Mucosa of descending colon (tissue), 3 donors: ENCODE measurements at regions not wholly inside any gene's neighbourhood (a gene's known extent, or its start where the extent isn't known, plus 50 kb on each side); places are given as distances from the start of the nearest gene placed in this dataset.

ENCODE experiments used
- ATAC-seq: fragments of 200-7000 bp; cut with Tn5 transposase; one replicate; pipeline ENCODE4 v1.9.1; 2020; ENCODE audit warnings: mild to moderate bottlenecking, moderate library complexity
- DNase-seq, 3 donors: peaks; one replicate each; pipeline ENCODE4 v3.0.0-alpha.2; 2020
- H3K36me3 ChIP-seq: fragments of 200-600 bp; one replicate; pipeline ENCODE4 v1.8.0; 2021; ENCODE audit warnings: low read depth, mild to moderate bottlenecking
- H3K4me1 ChIP-seq: fragments of 200-600 bp; one replicate; pipeline ENCODE4 v1.8.0; 2021; ENCODE audit warnings: low read depth, mild to moderate bottlenecking
- H3K4me3 ChIP-seq: fragments of 200-600 bp; one replicate; pipeline ENCODE4 v1.8.0; 2021; ENCODE audit warnings: mild to moderate bottlenecking
- H3K9me3 ChIP-seq: fragments of 200-600 bp; one replicate; pipeline ENCODE4 v1.8.0; 2021; ENCODE audit warnings: mild to moderate bottlenecking
- intact Hi-C, 2 donors: fragments of 100-400 bp; cut with DNase I in 1 of 2; cut with micrococcal nuclease in 1 of 2; formaldehyde crosslinking; loops; one replicate each; pipeline versions ENCODE4 v1.11.0 to v1.11.1; 2022; cut with DNase I, micrococcal nuclease
- TF ChIP-seq, protein P1 (sequence below): fragments of 200-600 bp; IDR thresholded peaks from one replicate; pipeline ENCODE4 v1.8.0; 2022; ENCODE audit warnings: antibody characterized with exemption, mild to moderate bottlenecking
- donor health status: DM: no; HTN: no; CAD: no; lungs with moderate emphysema.
- donor health status: DM: no; HTN: no; CAD: no.
- donor health status: DM: no; HTN: yes; CAD: no.

DNA sequence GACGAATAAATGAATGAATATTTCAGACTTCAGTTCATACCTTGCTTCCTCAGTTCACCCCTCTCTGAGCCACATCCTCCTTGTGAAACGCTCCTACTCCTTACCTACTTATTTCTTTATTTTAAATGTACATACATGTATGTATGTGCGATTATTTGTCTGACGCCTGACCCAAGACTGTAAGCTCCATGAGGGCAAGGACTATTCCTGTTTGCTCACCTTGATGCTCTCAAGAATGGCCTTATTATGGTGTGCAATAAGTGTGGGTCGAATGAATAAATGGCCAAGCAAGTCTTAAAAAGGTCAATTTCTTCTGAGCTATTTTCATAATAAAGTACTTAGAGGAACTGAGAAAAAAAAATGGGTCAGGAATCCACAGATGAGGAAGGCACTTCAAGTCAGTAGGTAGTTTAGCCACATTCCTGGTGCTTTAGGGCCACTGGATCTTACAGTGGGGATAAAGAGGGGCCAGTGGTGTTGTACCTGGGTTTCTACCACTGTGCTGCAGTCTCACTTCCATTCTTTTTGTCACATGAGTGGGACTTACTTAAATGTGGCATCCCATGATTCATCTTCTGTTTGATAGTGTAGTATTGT is 74.7 kb downstream of the SDC1 start:
- ATAC-seq, result no peak

DNA sequence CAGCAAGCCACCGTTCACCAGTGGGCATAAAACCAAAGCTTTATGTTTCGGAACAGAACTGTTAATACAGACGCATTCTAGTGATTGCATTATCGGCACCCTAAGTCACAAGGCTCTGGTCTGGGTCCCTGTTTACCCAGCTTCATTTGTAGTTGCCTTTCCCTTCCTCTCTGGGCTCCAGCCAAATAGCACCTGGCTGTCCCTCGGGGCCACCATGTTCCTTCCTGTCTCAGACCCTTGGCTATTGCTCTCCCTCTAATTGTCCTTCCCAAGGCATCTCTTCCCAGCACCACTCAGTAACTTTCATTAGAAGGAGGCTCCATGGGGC is 75.3 kb downstream of the SDC1 start:
- no peak for ATAC-seq
- TF ChIP-seq, protein P1, sequence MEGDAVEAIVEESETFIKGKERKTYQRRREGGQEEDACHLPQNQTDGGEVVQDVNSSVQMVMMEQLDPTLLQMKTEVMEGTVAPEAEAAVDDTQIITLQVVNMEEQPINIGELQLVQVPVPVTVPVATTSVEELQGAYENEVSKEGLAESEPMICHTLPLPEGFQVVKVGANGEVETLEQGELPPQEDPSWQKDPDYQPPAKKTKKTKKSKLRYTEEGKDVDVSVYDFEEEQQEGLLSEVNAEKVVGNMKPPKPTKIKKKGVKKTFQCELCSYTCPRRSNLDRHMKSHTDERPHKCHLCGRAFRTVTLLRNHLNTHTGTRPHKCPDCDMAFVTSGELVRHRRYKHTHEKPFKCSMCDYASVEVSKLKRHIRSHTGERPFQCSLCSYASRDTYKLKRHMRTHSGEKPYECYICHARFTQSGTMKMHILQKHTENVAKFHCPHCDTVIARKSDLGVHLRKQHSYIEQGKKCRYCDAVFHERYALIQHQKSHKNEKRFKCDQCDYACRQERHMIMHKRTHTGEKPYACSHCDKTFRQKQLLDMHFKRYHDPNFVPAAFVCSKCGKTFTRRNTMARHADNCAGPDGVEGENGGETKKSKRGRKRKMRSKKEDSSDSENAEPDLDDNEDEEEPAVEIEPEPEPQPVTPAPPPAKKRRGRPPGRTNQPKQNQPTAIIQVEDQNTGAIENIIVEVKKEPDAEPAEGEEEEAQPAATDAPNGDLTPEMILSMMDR, result no peak
- H3K4me3 ChIP-seq, result no peak overlapping the region
- no peaks in the 10 kb centered on the region for H3K4me1 ChIP-seq
- H3K36me3 ChIP-seq, result no peaks in the 10 kb centered on the region
- intact Hi-C loops, result no loop called here
- DNase-seq, result no peak
- no peaks in the 10 kb centered on the region for H3K9me3 ChIP-seq

More for the DNA sequence above, 74.7 kb downstream of the SDC1 start:
- no peaks in the 10 kb centered on the region for H3K9me3 ChIP-seq
- TF ChIP-seq, protein P1, result no peak
- intact Hi-C loops, result no loop called here
- H3K4me3 ChIP-seq, result no peak overlapping the region
- H3K4me1 ChIP-seq, result no peaks in the 10 kb centered on the region
- no peaks in the 10 kb centered on the region for H3K36me3 ChIP-seq
- no peak for DNase-seq

DNA sequence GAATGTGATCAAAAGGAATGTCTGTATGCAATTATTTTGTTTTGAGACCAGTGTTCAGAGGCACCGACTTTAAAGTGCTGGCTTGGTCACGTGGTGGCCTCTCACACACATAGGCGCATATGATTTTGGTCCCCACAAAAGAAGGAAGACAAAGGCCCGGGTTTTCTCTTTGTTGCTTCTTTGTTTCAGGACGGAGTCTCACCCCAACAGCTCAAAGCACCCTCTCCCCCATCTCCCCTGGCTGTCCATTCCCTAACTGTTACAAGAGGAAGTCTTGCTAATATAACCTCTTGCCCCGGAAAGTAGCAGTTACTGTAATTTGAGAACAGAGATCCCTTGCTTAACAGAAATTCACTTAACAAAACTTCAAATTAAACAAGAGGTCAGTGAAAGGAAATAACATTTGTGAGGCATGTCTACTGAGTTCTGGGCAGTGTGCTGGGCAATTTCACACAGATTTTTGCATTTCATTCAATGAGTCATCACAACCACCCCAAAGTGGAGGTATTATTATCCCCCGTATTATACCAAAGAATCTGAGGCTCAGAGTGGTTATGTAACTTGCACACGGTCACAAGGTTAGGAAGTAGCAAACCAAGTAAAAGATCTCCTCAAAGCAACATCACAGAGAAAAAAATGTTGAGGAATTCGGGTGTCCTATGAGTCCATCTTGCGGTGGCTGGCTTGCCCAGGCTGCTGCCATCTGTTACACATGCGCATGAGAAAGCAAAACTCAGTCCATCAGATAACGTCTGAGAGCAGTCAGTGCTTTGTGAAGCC is 75.8 kb downstream of the SDC1 start:
- intact Hi-C loops, result no loop called here
- Histone ChIP-seq H3K4me1 (no peaks in the 10 kb centered on the region), H3K4me3 (no peak overlapping the region), H3K36me3 (no peaks in the 10 kb centered on the region), H3K9me3 (no peaks in the 10 kb centered on the region)
- no peak for ATAC-seq
- TF ChIP-seq, protein P1, result no peak
- no peak for DNase-seq

DNA sequence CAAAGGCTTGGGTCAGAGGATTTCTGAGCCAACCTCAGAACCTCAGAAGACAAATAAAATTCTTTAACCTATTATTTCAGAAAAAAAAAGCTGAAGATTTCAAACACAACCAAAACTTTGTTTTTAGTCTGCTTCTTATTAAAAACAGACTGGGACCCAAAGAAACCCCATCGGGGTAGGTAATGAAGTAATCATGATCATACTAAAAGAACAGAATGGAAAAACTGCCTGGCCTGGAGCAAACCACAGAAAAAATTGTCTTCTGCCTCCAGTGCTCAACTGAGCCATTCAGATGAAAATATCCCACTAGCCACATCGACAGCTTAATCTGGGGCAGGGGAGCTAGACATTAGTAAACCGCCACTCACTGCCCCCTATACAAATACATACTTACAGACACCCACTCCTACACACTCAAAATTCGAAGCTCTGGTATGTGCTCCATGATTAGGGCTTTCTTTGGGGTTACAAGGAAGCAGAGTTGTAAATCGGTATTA is 76.5 kb downstream of the SDC1 start:
- no peaks in the 10 kb centered on the region for H3K36me3 ChIP-seq
- H3K4me1 ChIP-seq, result no peaks in the 10 kb centered on the region
- H3K4me3 ChIP-seq, result no peak overlapping the region
- TF ChIP-seq, protein P1, result no peak
- no peak for ATAC-seq
- intact Hi-C loops, result no loop called here
- H3K9me3 ChIP-seq, result no peaks in the 10 kb centered on the region
- no peak for DNase-seq

DNA sequence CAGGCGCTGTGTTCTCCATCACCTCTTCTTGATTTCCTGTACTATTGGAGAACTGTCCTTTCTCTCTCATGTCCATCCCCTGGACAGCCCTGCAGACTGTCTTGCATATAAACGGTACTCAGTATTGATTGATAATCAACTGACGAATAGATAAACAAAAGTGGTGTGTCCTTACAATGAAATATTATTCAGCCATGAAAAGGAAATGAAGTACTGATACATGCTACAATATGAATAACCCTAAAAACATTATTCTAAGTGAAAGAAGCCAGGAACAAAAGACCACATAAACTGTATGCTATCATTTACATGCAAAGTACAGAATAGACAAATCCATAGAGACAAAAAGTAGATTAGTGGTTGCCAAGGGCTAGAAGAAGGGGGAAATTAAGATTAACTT is 77.6 kb downstream of the SDC1 start:
- Histone ChIP-seq H3K4me1 (no peaks in the 10 kb centered on the region), H3K9me3 (no peaks in the 10 kb centered on the region), H3K4me3 (no peak overlapping the region), H3K36me3 (no peaks in the 10 kb centered on the region)
- DNase-seq (no peak), ATAC-seq (no peak)
- TF ChIP-seq, protein P1, result no peak
- intact Hi-C loops, result no loop called here
